GM23338 (cell line): ENCODE measurements at regions not wholly inside any gene's neighbourhood (a gene's known extent, or its start where the extent isn't known, plus 50 kb on each side); places are given as distances from the start of the nearest gene placed in this dataset.

Experiments used
- ATAC-seq: fragments of 200-7000 bp; cut with Tn5 transposase; 3 replicates; pipeline ENCODE4 v1.9.1; 2020
- DNase-seq: peaks from one replicate; pipeline ENCODE4 v3.0.0-alpha.2; 2015; ENCODE audit warnings: low spot score
- H2AFZ ChIP-seq: fragments of 200-600 bp; sonication (generic); 2 replicates; pipeline ENCODE4 v1.8.0; 2016; ENCODE audit warnings: antibody characterized with exemption, mild to moderate bottlenecking, moderate library complexity
- H3F3A ChIP-seq: fragments of 200-600 bp; sonication (generic); replicated peaks from 2 replicates; pipeline ENCODE4 v1.8.0; 2017; ENCODE audit warnings: antibody characterized with exemption, mixed run types, low read depth
- H3K27ac ChIP-seq: fragments of 200-600 bp; sonication (generic); 2 replicates; pipeline ENCODE4 v1.6.1; 2016; ENCODE audit warnings: low read depth
- H3K27me3 ChIP-seq: fragments of 200-600 bp; sonication (generic); 2 replicates; pipeline ENCODE4 v1.8.0; 2016; ENCODE audit warnings: mild to moderate bottlenecking, mixed run types, moderate library complexity; ENCODE audit not compliant: insufficient read depth
- H3K36me3 ChIP-seq: fragments of 200-600 bp; sonication (generic); 2 replicates; pipeline ENCODE4 v1.8.0; 2016; ENCODE audit warnings: mild to moderate bottlenecking; ENCODE audit not compliant: insufficient read depth
- H3K4me1 ChIP-seq: fragments of 200-600 bp; sonication (generic); 2 replicates; pipeline ENCODE4 v1.8.0; 2016; ENCODE audit warnings: mild to moderate bottlenecking, moderate library complexity; ENCODE audit not compliant: insufficient read depth
- H3K4me2 ChIP-seq: fragments of 200-600 bp; sonication (generic); 2 replicates; pipeline ENCODE4 v1.7.1; 2017; ENCODE audit warnings: mixed run types
- H3K4me3 ChIP-seq: fragments of 200-600 bp; sonication (generic); 2 replicates; pipeline ENCODE4 v1.6.1; 2016; ENCODE audit warnings: mixed run types
- H3K79me2 ChIP-seq: fragments of 200-600 bp; sonication (generic); replicated peaks from 2 replicates; pipeline ENCODE4 v1.8.0; 2017; ENCODE audit warnings: mild to moderate bottlenecking; ENCODE audit not compliant: insufficient read depth
- H3K9me2 ChIP-seq: fragments of 200-600 bp; sonication (generic); 2 replicates; pipeline ENCODE4 v1.8.0; 2017; ENCODE audit not compliant: insufficient read depth
- H4K20me1 ChIP-seq: fragments of 200-600 bp; sonication (generic); replicated peaks from 2 replicates; pipeline ENCODE4 v1.8.0; 2017; ENCODE audit warnings: mild to moderate bottlenecking; ENCODE audit not compliant: insufficient read depth
- H3K27ac Mint-ChIP-seq: 2 replicates; pipeline ENCODE4 v1.8.0; 2020; ENCODE audit warnings: inconsistent platforms, mild to moderate bottlenecking, moderate library complexity, mixed read lengths
- H3K27me3 Mint-ChIP-seq: 3 replicates; pipeline ENCODE4 v1.8.0; 2022; ENCODE audit warnings: low read depth, mild to moderate bottlenecking, moderate library complexity, mixed read lengths, inconsistent platforms; ENCODE audit not compliant: insufficient read depth, poor library complexity
- H3K36me3 Mint-ChIP-seq: 3 replicates; pipeline ENCODE4 v1.8.0; 2021; ENCODE audit warnings: low read depth, mild to moderate bottlenecking, inconsistent platforms, moderate library complexity, mixed read lengths
- H3K4me1 Mint-ChIP-seq: 3 replicates; pipeline ENCODE4 v1.8.0; 2020; ENCODE audit warnings: mild to moderate bottlenecking, inconsistent platforms, mixed read lengths
- H3K4me3 Mint-ChIP-seq: 3 replicates; pipeline ENCODE4 v1.8.0; 2021; ENCODE audit warnings: moderate library complexity, mild to moderate bottlenecking, inconsistent platforms, mixed read lengths
- H3K9me3 Mint-ChIP-seq: 3 replicates; pipeline ENCODE4 v1.8.0; 2020; ENCODE audit warnings: moderate library complexity, mild to moderate bottlenecking, inconsistent platforms, mixed read lengths
- CREB1 ChIP-seq: fragments of 250-450 bp; sonication (Bioruptor Pico); IDR thresholded peaks from 2 replicates; pipeline ENCODE4 v1.5.0; 2020; ENCODE audit warnings: low read depth, mild to moderate bottlenecking, moderate library complexity
- CTCF ChIP-seq, 2 experiments: fragments of 200-600 bp in 1 of 2; sonication (generic) in 1 of 2; conservative IDR thresholded peaks; 2 replicates each; pipeline versions ENCODE4 v1.5.1 to v1.6.1; 2016 to 2017; ENCODE audit warnings: antibody characterized with exemption in 2 of 2, low read depth in 2 of 2, mild to moderate bottlenecking in 2 of 2, moderate library complexity in 1 of 2
- ETS1 ChIP-seq: IDR thresholded peaks from 2 replicates; pipeline ENCODE4 v1.6.1; 2016; ENCODE audit warnings: antibody characterized with exemption
- EZH2 ChIP-seq: fragments of 200-600 bp; sonication (generic); IDR thresholded peaks from one replicate; pipeline ENCODE4 v1.8.0; 2017; ENCODE audit warnings: antibody characterized with exemption, mild to moderate bottlenecking, low read depth; ENCODE audit not compliant: unreplicated experiment
- EZH2phosphoT487 ChIP-seq: fragments of 200-600 bp; sonication (generic); IDR thresholded peaks from one replicate; pipeline ENCODE4 v1.8.1; 2018; ENCODE audit warnings: antibody characterized with exemption; ENCODE audit not compliant: unreplicated experiment
- JUNB ChIP-seq: IDR thresholded peaks from one replicate; pipeline ENCODE4 v1.6.1; 2016; ENCODE audit warnings: antibody characterized with exemption; ENCODE audit not compliant: unreplicated experiment
- NANOG ChIP-seq: IDR thresholded peaks from 2 replicates; pipeline ENCODE4 v1.6.1; 2016; ENCODE audit warnings: antibody characterized with exemption, borderline replicate concordance
- POLR2AphosphoS5 ChIP-seq: IDR thresholded peaks from 2 replicates; pipeline ENCODE4 v1.6.1; 2016; ENCODE audit warnings: antibody characterized with exemption, low read depth
- REST ChIP-seq: IDR thresholded peaks from one replicate; pipeline ENCODE4 v1.6.1; 2018; ENCODE audit warnings: antibody characterized with exemption; ENCODE audit not compliant: unreplicated experiment
- STAT1 ChIP-seq: IDR thresholded peaks from one replicate; pipeline ENCODE4 v1.6.1; 2016; ENCODE audit warnings: antibody characterized with exemption; ENCODE audit not compliant: unreplicated experiment
- ZNF114 ChIP-seq: fragments of 250-450 bp; sonication (Bioruptor Pico); IDR thresholded peaks from 2 replicates; pipeline ENCODE4 v1.5.0; 2020; ENCODE audit warnings: mild to moderate bottlenecking, moderate library complexity
- ZNF331 ChIP-seq: fragments of 250-450 bp; sonication (Bioruptor Pico); IDR thresholded peaks from 2 replicates; pipeline ENCODE4 v1.5.0; 2020; ENCODE audit warnings: low read depth, mild to moderate bottlenecking, moderate library complexity
- ZNF462 ChIP-seq: fragments of 250-450 bp; sonication (Bioruptor Pico); IDR thresholded peaks from 2 replicates; pipeline ENCODE4 v1.5.0; 2020; ENCODE audit warnings: mild to moderate bottlenecking, moderate library complexity

GRCh38 chr3:187912007-187912406 lies 166.7 kb upstream of the BCL6 start:
- Mint-ChIP-seq H3K4me1 (peaks cover 37% of the 10 kb centered on the region), H3K27me3 (no peaks in the 10 kb centered on the region), H3K4me3 (no peak overlapping the region), H3K36me3 (no peaks in the 10 kb centered on the region), H3K9me3 (no peaks in the 10 kb centered on the region), H3K27ac (no peak overlapping the region)
- peaks cover 39% of the 10 kb centered on the region for H3K4me1 ChIP-seq
- no peak overlapping the region for H3K4me3 ChIP-seq
- H2AFZ ChIP-seq: no peak overlapping the region
- no peaks in the 10 kb centered on the region for H4K20me1 ChIP-seq
- no peak overlapping the region for H3K4me2 ChIP-seq
- H3F3A ChIP-seq: no peaks in the 10 kb centered on the region
- ATAC-seq (no peak), DNase-seq (no peak)
- no peak for TF ChIP-seq STAT1
- TF ChIP-seq CTCF (conservative IDR thresholded peaks at IDR 0.05; ENCODE audit: low read depth in 2 of 2): no peak
- no peak for TF ChIP-seq ETS1
- no peak for TF ChIP-seq CREB1 (CRISPR knock-in tag)
- no peak for TF ChIP-seq NANOG
- TF ChIP-seq EZH2: no peak
- TF ChIP-seq ZNF331 (CRISPR knock-in tag): no peak
- TF ChIP-seq JUNB: no peak
- TF ChIP-seq POLR2AphosphoS5: no peak
- no peak for TF ChIP-seq ZNF462 (CRISPR knock-in tag)
- TF ChIP-seq REST: no peak
- no peak for TF ChIP-seq EZH2phosphoT487
- TF ChIP-seq ZNF114 (CRISPR knock-in tag): no peak
- H3K27ac ChIP-seq: no peak overlapping the region
- no peaks in the 10 kb centered on the region for H3K27me3 ChIP-seq
- 0 out of 2 replicates have a peak, but pooled peaks cover 19% of the 10 kb centered on the region for H3K9me2 ChIP-seq
- H3K79me2 ChIP-seq: no peaks in the 10 kb centered on the region
- H3K36me3 ChIP-seq: no peaks in the 10 kb centered on the region
